H1 (cell line): ENCODE measurements at regions not wholly inside any gene's neighbourhood (a gene's known extent, or its start where the extent isn't known, plus 50 kb on each side); places are given as distances from the start of the nearest gene placed in this dataset.

Source experiments
- CHD1 ChIP-seq: IDR thresholded peaks from 2 replicates; pipeline ENCODE4 v1.6.1; 2012; ENCODE audit warnings: low read depth, low read length, improper control_type of control experiment
- EGR1 ChIP-seq: IDR thresholded peaks from 2 replicates; pipeline ENCODE4 v1.6.1; 2011; ENCODE audit warnings: low read depth, low read length, borderline replicate concordance
- GTF2F1 ChIP-seq: IDR thresholded peaks from 2 replicates; pipeline ENCODE4 v1.6.1; 2012; ENCODE audit warnings: low read depth, low read length, improper control_type of control experiment, borderline replicate concordance
- RBBP5 ChIP-seq: IDR thresholded peaks from 2 replicates; pipeline ENCODE4 v1.7.1; 2012; ENCODE audit warnings: low read depth, mild to moderate bottlenecking, inconsistent platforms, low read length, moderate library complexity, borderline replicate concordance
- RNF2 ChIP-seq: fragments of 200-900, 300-1000 bp; sonication (generic); IDR thresholded peaks from 2 replicates; pipeline ENCODE4 v1.7.1; 2016; ENCODE audit warnings: borderline replicate concordance, low read depth, mild to moderate bottlenecking, antibody characterized with exemption, low read length; ENCODE audit not compliant: poor library complexity, severe bottlenecking; ENCODE audit errors: missing control alignments
- RXRA ChIP-seq: IDR thresholded peaks from 2 replicates; pipeline ENCODE4 v1.6.1; 2011; ENCODE audit warnings: low read depth, mild to moderate bottlenecking, low read length, moderate library complexity; ENCODE audit not compliant: insufficient read depth
- SUZ12 ChIP-seq: fragments of 200-600 bp; sonication (generic); IDR thresholded peaks from 2 replicates; pipeline ENCODE4 v1.6.1; 2012; ENCODE audit warnings: mild to moderate bottlenecking, inconsistent platforms, low read length, moderate library complexity, mixed read lengths
- TF ChIP-seq, protein P1 (sequence below): fragments of 300-600 bp; sonication (generic); IDR thresholded peaks from 2 replicates; pipeline ENCODE4 v1.7.1; 2012; ENCODE audit warnings: low read length, moderate library complexity, mild to moderate bottlenecking, inconsistent platforms; ENCODE audit not compliant: insufficient replicate concordance
- TF ChIP-seq, protein P2 (sequence below), 3 experiments: IDR thresholded peaks; 1 replicate in 2 of 3; 2 replicates in 1 of 3; pipeline versions ENCODE4 v1.5.1 to v1.6.1; 2011; ENCODE audit warnings: low read length in 3 of 3, mild to moderate bottlenecking in 3 of 3, inconsistent platforms in 2 of 3, low read depth in 1 of 3, moderate library complexity in 1 of 3; ENCODE audit not compliant: insufficient read depth in 1 of 3; ENCODE audit errors: control extremely low read depth in 1 of 3

DNA sequence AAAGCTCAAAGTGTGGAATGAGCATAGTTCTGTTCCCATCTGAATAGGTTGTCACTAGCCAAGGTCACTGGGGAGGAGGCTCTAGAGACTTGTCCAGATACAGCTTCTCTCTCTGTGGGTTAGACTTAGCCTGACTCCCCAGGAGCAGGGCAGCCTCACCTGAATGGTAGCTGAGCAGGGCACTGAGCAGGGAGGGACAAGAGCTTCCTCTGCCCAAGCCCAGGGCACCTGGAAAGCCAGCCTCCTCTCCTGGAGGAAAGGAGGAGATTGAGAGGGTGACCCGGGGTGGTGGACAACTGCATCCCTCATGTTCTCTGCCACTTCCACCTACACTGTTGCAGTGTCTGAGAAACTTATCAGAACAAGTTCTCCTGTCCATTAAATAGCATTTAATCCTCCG lies 59.0 kb upstream of the F3 start (continued):
- TF ChIP-seq, protein P1, sequence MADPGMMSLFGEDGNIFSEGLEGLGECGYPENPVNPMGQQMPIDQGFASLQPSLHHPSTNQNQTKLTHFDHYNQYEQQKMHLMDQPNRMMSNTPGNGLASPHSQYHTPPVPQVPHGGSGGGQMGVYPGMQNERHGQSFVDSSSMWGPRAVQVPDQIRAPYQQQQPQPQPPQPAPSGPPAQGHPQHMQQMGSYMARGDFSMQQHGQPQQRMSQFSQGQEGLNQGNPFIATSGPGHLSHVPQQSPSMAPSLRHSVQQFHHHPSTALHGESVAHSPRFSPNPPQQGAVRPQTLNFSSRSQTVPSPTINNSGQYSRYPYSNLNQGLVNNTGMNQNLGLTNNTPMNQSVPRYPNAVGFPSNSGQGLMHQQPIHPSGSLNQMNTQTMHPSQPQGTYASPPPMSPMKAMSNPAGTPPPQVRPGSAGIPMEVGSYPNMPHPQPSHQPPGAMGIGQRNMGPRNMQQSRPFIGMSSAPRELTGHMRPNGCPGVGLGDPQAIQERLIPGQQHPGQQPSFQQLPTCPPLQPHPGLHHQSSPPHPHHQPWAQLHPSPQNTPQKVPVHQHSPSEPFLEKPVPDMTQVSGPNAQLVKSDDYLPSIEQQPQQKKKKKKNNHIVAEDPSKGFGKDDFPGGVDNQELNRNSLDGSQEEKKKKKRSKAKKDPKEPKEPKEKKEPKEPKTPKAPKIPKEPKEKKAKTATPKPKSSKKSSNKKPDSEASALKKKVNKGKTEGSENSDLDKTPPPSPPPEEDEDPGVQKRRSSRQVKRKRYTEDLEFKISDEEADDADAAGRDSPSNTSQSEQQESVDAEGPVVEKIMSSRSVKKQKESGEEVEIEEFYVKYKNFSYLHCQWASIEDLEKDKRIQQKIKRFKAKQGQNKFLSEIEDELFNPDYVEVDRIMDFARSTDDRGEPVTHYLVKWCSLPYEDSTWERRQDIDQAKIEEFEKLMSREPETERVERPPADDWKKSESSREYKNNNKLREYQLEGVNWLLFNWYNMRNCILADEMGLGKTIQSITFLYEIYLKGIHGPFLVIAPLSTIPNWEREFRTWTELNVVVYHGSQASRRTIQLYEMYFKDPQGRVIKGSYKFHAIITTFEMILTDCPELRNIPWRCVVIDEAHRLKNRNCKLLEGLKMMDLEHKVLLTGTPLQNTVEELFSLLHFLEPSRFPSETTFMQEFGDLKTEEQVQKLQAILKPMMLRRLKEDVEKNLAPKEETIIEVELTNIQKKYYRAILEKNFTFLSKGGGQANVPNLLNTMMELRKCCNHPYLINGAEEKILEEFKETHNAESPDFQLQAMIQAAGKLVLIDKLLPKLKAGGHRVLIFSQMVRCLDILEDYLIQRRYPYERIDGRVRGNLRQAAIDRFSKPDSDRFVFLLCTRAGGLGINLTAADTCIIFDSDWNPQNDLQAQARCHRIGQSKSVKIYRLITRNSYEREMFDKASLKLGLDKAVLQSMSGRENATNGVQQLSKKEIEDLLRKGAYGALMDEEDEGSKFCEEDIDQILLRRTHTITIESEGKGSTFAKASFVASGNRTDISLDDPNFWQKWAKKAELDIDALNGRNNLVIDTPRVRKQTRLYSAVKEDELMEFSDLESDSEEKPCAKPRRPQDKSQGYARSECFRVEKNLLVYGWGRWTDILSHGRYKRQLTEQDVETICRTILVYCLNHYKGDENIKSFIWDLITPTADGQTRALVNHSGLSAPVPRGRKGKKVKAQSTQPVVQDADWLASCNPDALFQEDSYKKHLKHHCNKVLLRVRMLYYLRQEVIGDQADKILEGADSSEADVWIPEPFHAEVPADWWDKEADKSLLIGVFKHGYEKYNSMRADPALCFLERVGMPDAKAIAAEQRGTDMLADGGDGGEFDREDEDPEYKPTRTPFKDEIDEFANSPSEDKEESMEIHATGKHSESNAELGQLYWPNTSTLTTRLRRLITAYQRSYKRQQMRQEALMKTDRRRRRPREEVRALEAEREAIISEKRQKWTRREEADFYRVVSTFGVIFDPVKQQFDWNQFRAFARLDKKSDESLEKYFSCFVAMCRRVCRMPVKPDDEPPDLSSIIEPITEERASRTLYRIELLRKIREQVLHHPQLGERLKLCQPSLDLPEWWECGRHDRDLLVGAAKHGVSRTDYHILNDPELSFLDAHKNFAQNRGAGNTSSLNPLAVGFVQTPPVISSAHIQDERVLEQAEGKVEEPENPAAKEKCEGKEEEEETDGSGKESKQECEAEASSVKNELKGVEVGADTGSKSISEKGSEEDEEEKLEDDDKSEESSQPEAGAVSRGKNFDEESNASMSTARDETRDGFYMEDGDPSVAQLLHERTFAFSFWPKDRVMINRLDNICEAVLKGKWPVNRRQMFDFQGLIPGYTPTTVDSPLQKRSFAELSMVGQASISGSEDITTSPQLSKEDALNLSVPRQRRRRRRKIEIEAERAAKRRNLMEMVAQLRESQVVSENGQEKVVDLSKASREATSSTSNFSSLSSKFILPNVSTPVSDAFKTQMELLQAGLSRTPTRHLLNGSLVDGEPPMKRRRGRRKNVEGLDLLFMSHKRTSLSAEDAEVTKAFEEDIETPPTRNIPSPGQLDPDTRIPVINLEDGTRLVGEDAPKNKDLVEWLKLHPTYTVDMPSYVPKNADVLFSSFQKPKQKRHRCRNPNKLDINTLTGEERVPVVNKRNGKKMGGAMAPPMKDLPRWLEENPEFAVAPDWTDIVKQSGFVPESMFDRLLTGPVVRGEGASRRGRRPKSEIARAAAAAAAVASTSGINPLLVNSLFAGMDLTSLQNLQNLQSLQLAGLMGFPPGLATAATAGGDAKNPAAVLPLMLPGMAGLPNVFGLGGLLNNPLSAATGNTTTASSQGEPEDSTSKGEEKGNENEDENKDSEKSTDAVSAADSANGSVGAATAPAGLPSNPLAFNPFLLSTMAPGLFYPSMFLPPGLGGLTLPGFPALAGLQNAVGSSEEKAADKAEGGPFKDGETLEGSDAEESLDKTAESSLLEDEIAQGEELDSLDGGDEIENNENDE = no peak
- TF ChIP-seq SUZ12 (no peak), RNF2 (no peak), EGR1 (no peak), RXRA (no peak), GTF2F1 (no peak), RBBP5 (no peak), CHD1 (no peak)
- TF ChIP-seq, protein P2, sequence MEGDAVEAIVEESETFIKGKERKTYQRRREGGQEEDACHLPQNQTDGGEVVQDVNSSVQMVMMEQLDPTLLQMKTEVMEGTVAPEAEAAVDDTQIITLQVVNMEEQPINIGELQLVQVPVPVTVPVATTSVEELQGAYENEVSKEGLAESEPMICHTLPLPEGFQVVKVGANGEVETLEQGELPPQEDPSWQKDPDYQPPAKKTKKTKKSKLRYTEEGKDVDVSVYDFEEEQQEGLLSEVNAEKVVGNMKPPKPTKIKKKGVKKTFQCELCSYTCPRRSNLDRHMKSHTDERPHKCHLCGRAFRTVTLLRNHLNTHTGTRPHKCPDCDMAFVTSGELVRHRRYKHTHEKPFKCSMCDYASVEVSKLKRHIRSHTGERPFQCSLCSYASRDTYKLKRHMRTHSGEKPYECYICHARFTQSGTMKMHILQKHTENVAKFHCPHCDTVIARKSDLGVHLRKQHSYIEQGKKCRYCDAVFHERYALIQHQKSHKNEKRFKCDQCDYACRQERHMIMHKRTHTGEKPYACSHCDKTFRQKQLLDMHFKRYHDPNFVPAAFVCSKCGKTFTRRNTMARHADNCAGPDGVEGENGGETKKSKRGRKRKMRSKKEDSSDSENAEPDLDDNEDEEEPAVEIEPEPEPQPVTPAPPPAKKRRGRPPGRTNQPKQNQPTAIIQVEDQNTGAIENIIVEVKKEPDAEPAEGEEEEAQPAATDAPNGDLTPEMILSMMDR (IDR thresholded peaks at IDR 0.05; ENCODE audit: control extremely low read depth in 1 of 3, insufficient read depth in 1 of 3, low read depth in 1 of 3, low read length in 3 of 3) = no peak
